Transverse colon (tissue), 4 donors: ENCODE measurements at regions not wholly inside any gene's neighbourhood (a gene's known extent, or its start where the extent isn't known, plus 50 kb on each side); places are given as distances from the start of the nearest gene placed in this dataset.

ENCODE experiments used
- DNase-seq: peaks from one replicate; pipeline ENCODE4 v3.0.0-alpha.2; 2019
- H3K27ac ChIP-seq, 4 donors: fragments of 200-600 bp; sonication (generic); 2 replicates each; pipeline ENCODE4 v1.5.1; 2016 to 2018; ENCODE audit warnings: inconsistent platforms in 4 of 4
- H3K27me3 ChIP-seq: fragments of 200-600 bp; sonication (generic); 2 replicates; pipeline ENCODE4 v1.5.1; 2017; ENCODE audit warnings: inconsistent platforms
- H3K36me3 ChIP-seq, 4 donors: fragments of 200-600 bp; sonication (generic); 2 replicates each; pipeline ENCODE4 v1.5.1; 2017 to 2019; ENCODE audit warnings: inconsistent platforms in 4 of 4
- H3K4me1 ChIP-seq, 4 donors: fragments of 200-600 bp; sonication (generic); 2 replicates each; pipeline ENCODE4 v1.5.1; 2017 to 2020; ENCODE audit warnings: inconsistent platforms in 4 of 4
- H3K4me3 ChIP-seq, 4 donors: fragments of 200-600 bp; sonication (generic); 1 replicate in 1 of 4; 2 replicates in 3 of 4; pipeline versions ENCODE4 v1.5.1 to v1.6.1; 2017 to 2019; ENCODE audit warnings: inconsistent platforms in 4 of 4
- H3K9me3 ChIP-seq, 2 donors: fragments of 200-600 bp; sonication (generic); 2 replicates each; pipeline ENCODE4 v1.5.1; 2017 to 2019; ENCODE audit warnings: inconsistent platforms in 2 of 2
- CTCF ChIP-seq, 5 experiments: fragments of 200-600 bp in 3 of 5; fragments of 450-650 bp in 2 of 5; sonication (generic) in 3 of 5; IDR thresholded peaks; 1 replicate in 2 of 5; 2 replicates in 3 of 5; pipeline ENCODE4 v1.5.1; 2016 to 2017; ENCODE audit warnings: antibody characterized with exemption in 5 of 5, inconsistent platforms in 3 of 5, mild to moderate bottlenecking in 2 of 5, moderate library complexity in 1 of 5
- EP300 ChIP-seq: sonication (generic); formaldehyde crosslinking; IDR thresholded peaks from one replicate; pipeline ENCODE4 v1.6.1; 2017; ENCODE audit warnings: antibody characterized with exemption, low read depth
- POLR2A ChIP-seq: fragments of 450-650 bp; IDR thresholded peaks from one replicate; pipeline ENCODE4 v1.6.1; 2016; ENCODE audit warnings: antibody characterized with exemption, mild to moderate bottlenecking, moderate library complexity
- POLR2AphosphoS5 ChIP-seq, 3 donors: sonication (generic); formaldehyde crosslinking; IDR thresholded peaks; one replicate each; pipeline ENCODE4 v1.6.1; 2016; ENCODE audit warnings: antibody characterized with exemption in 3 of 3
- WGBS, 2 donors: methylation state at CpG; one replicate each; pipeline ENCODE4 v1.1.5; 2018; ENCODE audit warnings: low coverage in 1 of 2; 5-methylcytosine and 5-hydroxymethylcytosine counted together
- in situ Hi-C, 4 donors: fragments of 200-750 bp; cut with MboI; loops; one replicate each; pipeline versions ENCODE4 v1.15.0 to v1.15.1; 2017; ENCODE audit warnings: low sequenced_read_pairs in 3 of 4, low pct_ligation_motif_present in 1 of 4, low pct_unique_long_range_greater_than_20kb in 1 of 4
- intact Hi-C: fragments of 100-400 bp; cut with DNase I; formaldehyde crosslinking; loops from one replicate; pipeline ENCODE4 v1.15.1; 2023; ENCODE audit warnings: low total_unique reads

- no peaks in the 10 kb centered on the region for H3K36me3 ChIP-seq
- no peak for DNase-seq
Measured at GRCh38 chr4:29262986-29263385, 1457.2 kb upstream of the PCDH7 start.

GRCh38 chr4:29276150-29276549 is 1444.0 kb upstream of the PCDH7 start:
- Histone ChIP-seq H3K36me3 (no peaks in the 10 kb centered on the region), H3K4me3 (no peak overlapping the region), H3K27ac (no peak overlapping the region), H3K4me1 (no peaks in the 10 kb centered on the region), H3K27me3 (no peaks in the 10 kb centered on the region), H3K9me3 (peaks cover 0 to 4% of the 10 kb centered on the region in 2 donors)
- intact Hi-C loops (no loop called here), in situ Hi-C loops (no loop called here)
- 36 to 38% methylated on average over 1 of the region's 1 CpG for WGBS, 2 donors
- no peak for DNase-seq
- TF ChIP-seq CTCF (IDR thresholded peaks at IDR 0.05), result no peak
- no peak for TF ChIP-seq POLR2A
- TF ChIP-seq EP300, result no peak
- no peak for TF ChIP-seq POLR2AphosphoS5 (IDR thresholded peaks at IDR 0.05)

More at GRCh38 chr4:29262986-29263385, 1457.2 kb upstream of the PCDH7 start:
- H3K4me1 ChIP-seq, result no peaks in the 10 kb centered on the region
- H3K4me3 ChIP-seq, result no peak overlapping the region
- TF ChIP-seq POLR2AphosphoS5 (IDR thresholded peaks at IDR 0.05), result no peak
- no peak for TF ChIP-seq EP300
- TF ChIP-seq CTCF (IDR thresholded peaks at IDR 0.05), result no peak
- TF ChIP-seq POLR2A, result no peak
- in situ Hi-C loops, result no loop called here
- WGBS, 2 donors, result 69 to 83% methylated on average over 1 to 2 of the region's 2 CpGs
- no peaks in the 10 kb centered on the region for H3K27me3 ChIP-seq
- intact Hi-C loops, result no loop called here
- H3K27ac ChIP-seq, result no peak overlapping the region
- H3K9me3 ChIP-seq, result peaks cover 0 to 3% of the 10 kb centered on the region in 2 donors

- Histone ChIP-seq H3K27me3 (no peaks in the 10 kb centered on the region), H3K27ac (no peak overlapping the region), H3K36me3 (no peaks in the 10 kb centered on the region), H3K9me3 (peaks cover 0 to 4% of the 10 kb centered on the region in 2 donors), H3K4me3 (no peak overlapping the region), H3K4me1 (no peaks in the 10 kb centered on the region)
- intact Hi-C loops, result no loop called here
- no peak for TF ChIP-seq POLR2A
- TF ChIP-seq EP300, result no peak
- TF ChIP-seq POLR2AphosphoS5 (IDR thresholded peaks at IDR 0.05), result no peak
- no peak for TF ChIP-seq CTCF (IDR thresholded peaks at IDR 0.05)
- in situ Hi-C loops, result no loop called here
- no peak for DNase-seq
Measured at GRCh38 chr4:29277381-29277780, 1442.8 kb upstream of the PCDH7 start.

GRCh38 chr4:29278585-29278984 is 1441.6 kb upstream of the PCDH7 start:
- Histone ChIP-seq H3K27me3 (no peaks in the 10 kb centered on the region), H3K36me3 (no peaks in the 10 kb centered on the region), H3K4me1 (no peaks in the 10 kb centered on the region), H3K27ac (no peak overlapping the region), H3K9me3 (peaks cover 0 to 4% of the 10 kb centered on the region in 2 donors), H3K4me3 (no peak overlapping the region)
- WGBS, 2 donors, result 21 to 27% methylated on average over 2 of the region's 2 CpGs
- no peak for DNase-seq
- no peak for TF ChIP-seq CTCF (IDR thresholded peaks at IDR 0.05)
- TF ChIP-seq EP300, result no peak
- no peak for TF ChIP-seq POLR2A
- no peak for TF ChIP-seq POLR2AphosphoS5 (IDR thresholded peaks at IDR 0.05)
- intact Hi-C loops (no loop called here), in situ Hi-C loops (no loop called here)
